Lower leg skin (tissue), 4 donors: ENCODE measurements at regions not wholly inside any gene's neighbourhood (a gene's known extent, or its start where the extent isn't known, plus 50 kb on each side); places are given as distances from the start of the nearest gene placed in this dataset.

Source experiments
- DNase-seq, 2 donors: peaks; one replicate each; pipeline ENCODE4 v3.0.0-alpha.2; 2019; ENCODE audit warnings: low spot score in 2 of 2
- H3K4me3 ChIP-seq: fragments of 200-600 bp; sonication (generic); 2 replicates; pipeline ENCODE4 v1.5.1; 2017; ENCODE audit warnings: mild to moderate bottlenecking, low read depth; ENCODE audit not compliant: poor library complexity, severe bottlenecking
- CTCF ChIP-seq, 3 donors: fragments of 450-650 bp; IDR thresholded peaks; one replicate each; pipeline ENCODE4 v1.5.1; 2016; ENCODE audit warnings: antibody characterized with exemption in 3 of 3, mild to moderate bottlenecking in 3 of 3, moderate library complexity in 2 of 3
- POLR2A ChIP-seq, 2 donors: fragments of 450-650 bp; IDR thresholded peaks; one replicate each; pipeline ENCODE4 v1.6.1; 2016 to 2017; ENCODE audit warnings: antibody characterized with exemption in 2 of 2, mild to moderate bottlenecking in 1 of 2, moderate library complexity in 1 of 2
- WGBS, 2 donors: methylation state at CpG; one replicate each; pipeline ENCODE4 v1.1.5; 2018; 5-methylcytosine and 5-hydroxymethylcytosine counted together
- intact Hi-C: fragments of 100-400 bp; cut with DNase I; formaldehyde crosslinking; loops from one replicate; pipeline ENCODE4 v1.15.0; 2023; ENCODE audit warnings: low total_unique reads

DNA sequence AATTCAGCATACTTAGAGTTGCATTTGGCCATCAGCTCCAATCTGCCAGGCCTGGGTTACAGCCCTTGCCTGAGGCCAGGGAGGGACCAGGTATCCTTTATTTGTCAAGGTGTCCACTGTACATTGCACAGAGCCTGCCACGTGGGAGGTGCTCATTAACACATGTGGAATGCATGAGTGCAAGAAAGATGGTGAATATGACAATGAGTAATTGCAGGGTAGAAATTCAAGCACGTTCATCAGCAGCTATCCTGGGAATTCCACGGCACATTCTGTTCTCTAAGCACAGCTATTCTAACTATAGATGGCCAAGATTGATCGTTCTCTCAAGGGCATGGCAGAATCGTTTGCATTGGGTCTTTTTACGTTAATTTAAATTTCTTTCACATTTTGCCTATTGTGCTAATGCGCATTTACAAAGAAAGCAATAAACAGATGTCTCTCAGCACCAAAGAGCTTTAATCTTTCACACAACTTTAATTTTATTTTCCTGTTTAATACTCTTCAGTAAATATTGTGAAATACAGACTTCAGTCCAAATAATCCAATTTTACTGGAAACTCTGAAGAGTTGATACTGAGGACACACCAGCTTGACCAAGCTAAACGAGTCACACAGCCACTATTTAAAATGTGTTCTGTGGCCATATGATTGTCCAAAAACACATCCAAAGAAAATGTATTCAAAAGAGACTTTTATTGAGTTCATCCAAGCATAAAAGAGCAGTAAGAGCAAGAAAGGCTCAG lies 1025.7 kb upstream of the TMEM132C start:
- 64 to 77% methylated on average over 8 of the region's 8 CpGs for WGBS, 2 donors
- intact Hi-C loops, result no loop called here
- no peak for TF ChIP-seq CTCF (IDR thresholded peaks at IDR 0.05)
- no peak for TF ChIP-seq POLR2A (IDR thresholded peaks at IDR 0.05)
- H3K4me3 ChIP-seq, result no peak overlapping the region
- peak in 1 of 2 donors; percentile 22 for DNase-seq

DNA sequence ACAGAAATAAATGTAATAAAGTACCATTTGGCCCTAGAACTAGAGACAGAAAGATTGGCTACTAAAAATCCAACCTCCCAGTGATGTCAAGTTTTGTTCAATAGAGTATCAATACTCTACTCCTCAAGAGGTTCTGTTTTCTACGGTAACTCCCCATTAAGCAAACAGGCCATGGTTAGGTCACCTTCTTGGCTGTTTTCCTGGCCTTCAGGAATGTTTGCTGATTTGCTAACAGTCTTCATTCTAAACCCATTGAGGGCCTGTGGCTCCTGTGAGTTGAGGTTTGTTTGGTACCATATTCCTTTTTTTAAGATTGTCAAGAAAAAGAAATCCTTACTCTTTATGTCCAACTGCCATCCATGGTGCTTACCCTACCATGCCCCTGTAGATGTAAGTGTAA lies 1022.0 kb upstream of the TMEM132C start:
- TF ChIP-seq POLR2A (IDR thresholded peaks at IDR 0.05) (no peak), CTCF (IDR thresholded peaks at IDR 0.05) (no peak)
- intact Hi-C loops, result no loop called here
- no peak overlapping the region for H3K4me3 ChIP-seq
- 86 to 88% methylated on average over 1 of the region's 1 CpG for WGBS, 2 donors
- no peak for DNase-seq

GRCh38 chr12:127245437-127245836 lies 1021.5 kb upstream of the TMEM132C start:
- WGBS, 2 donors, result 70% methylated on average over 2 of the region's 2 CpGs
- H3K4me3 ChIP-seq, result no peak overlapping the region
- no peak for TF ChIP-seq CTCF (IDR thresholded peaks at IDR 0.05)
- TF ChIP-seq POLR2A (IDR thresholded peaks at IDR 0.05), result no peak
- intact Hi-C loops, result no loop called here
- DNase-seq, result no peak

- no peak for TF ChIP-seq POLR2A (IDR thresholded peaks at IDR 0.05)
- no peak for TF ChIP-seq CTCF (IDR thresholded peaks at IDR 0.05)
- WGBS, 2 donors, result 68 to 70% methylated on average over 4 of the region's 4 CpGs
These were observed 1019.0 kb upstream of the TMEM132C start for GRCh38 chr12:127247937-127248336.

DNA sequence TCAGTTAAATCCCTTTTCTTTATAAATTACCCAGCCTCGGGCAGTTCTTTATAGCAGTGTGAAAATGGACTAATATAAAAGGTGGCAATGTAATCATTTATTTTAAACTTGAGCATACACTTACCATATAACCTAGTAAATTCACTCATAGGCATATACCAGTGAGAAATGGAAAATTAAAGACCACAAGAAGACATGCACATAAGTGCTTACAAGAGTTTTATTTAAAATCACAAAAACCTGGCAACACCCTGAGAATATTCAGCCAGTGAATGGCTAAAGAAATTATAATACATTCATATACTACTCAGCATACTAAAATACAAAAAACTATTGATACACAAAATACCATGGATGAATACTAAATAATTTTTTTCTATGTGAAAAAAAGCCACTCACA lies 1017.5 kb upstream of the TMEM132C start:
- 63 to 79% methylated on average over 1 of the region's 1 CpG for WGBS, 2 donors
- no peak for TF ChIP-seq CTCF (IDR thresholded peaks at IDR 0.05)
- no peak for TF ChIP-seq POLR2A (IDR thresholded peaks at IDR 0.05)
- DNase-seq, result no peak
- no peak overlapping the region for H3K4me3 ChIP-seq
- intact Hi-C loops, result no loop called here

More at GRCh38 chr12:127247937-127248336, 1019.0 kb upstream of the TMEM132C start:
- intact Hi-C loops, result no loop called here
- no peak overlapping the region for H3K4me3 ChIP-seq
- DNase-seq, result no peak
